K562 (cell line): ENCODE measurements at regions not wholly inside any gene's neighbourhood (a gene's known extent, or its start where the extent isn't known, plus 50 kb on each side); places are given as distances from the start of the nearest gene placed in this dataset.

Source experiments
- ATAC-seq: fragments of 200-7000 bp; cut with Tn5 transposase; 3 replicates; pipeline ENCODE4 v1.9.1; 2020; ENCODE audit warnings: moderate library complexity
- BruUV-seq: library from RNA; stranded (reverse); fragments of 400-500 nt; replicated peaks from 2 replicates; lab custom pipeline; 2021; lab: Mats Ljungman, UMichigan
- CTCF ChIA-PET: fragments of 300-600 bp; formaldehyde crosslinking; extraction: SDS; loops from one replicate; lab custom pipeline; 2021; ENCODE audit warnings: low intra/inter-chr PET ratio; lab: Yijun Ruan, JAX
- POLR2A ChIA-PET: fragments of 300-600, 350-650 bp; sonication (Branson Sonifier 250); formaldehyde crosslinking; extraction: SDS; loops from one replicate; lab custom pipeline; 2021; ENCODE audit warnings: antibody characterized with exemption, inconsistent platforms; lab: Yijun Ruan, JAX
- DNase-seq, 4 experiments: peaks; one replicate each; pipeline versions ENCODE4 v3.0.0 to v3.0.0-alpha.2; 2011 to 2018; ENCODE audit warnings: low spot score in 3 of 4, mixed read lengths in 3 of 4; ENCODE audit errors: extremely low read depth in 1 of 4
- FAIRE-seq: peaks from 2 replicates; lab custom pipeline; 2011; peaks lifted over from hg19 to GRCh38; lab: Jason Lieb, UNC
- H2AFZ ChIP-seq: 2 replicates; pipeline ENCODE4 v1.6.0; 2011; ENCODE audit warnings: low read depth, low read length, control low read depth, inconsistent platforms
- H3K27ac ChIP-seq: fragments of 200-600 bp; 3 replicates; pipeline ENCODE4 v1.8.0; 2011; ENCODE audit warnings: low read depth, mild to moderate bottlenecking, control low read depth, inconsistent platforms, low read length, moderate library complexity, mixed read lengths; ENCODE audit errors: extremely low read depth
- H3K27me3 ChIP-seq, 2 experiments: fragments of 300-600 bp in 1 of 2; 2 replicates in 1 of 2; 3 replicates in 1 of 2; pipeline versions ENCODE4 v1.6.0 to v1.8.0; 2011; ENCODE audit warnings: inconsistent platforms in 2 of 2, low read length in 2 of 2, mild to moderate bottlenecking in 1 of 2, mixed read lengths in 1 of 2, moderate library complexity in 1 of 2; ENCODE audit not compliant: control insufficient read depth in 2 of 2, insufficient read depth in 2 of 2
- H3K36me3 ChIP-seq: fragments of 300-600 bp; 3 replicates; pipeline ENCODE4 v1.8.0; 2011; ENCODE audit warnings: mild to moderate bottlenecking, low read length, inconsistent platforms; ENCODE audit not compliant: control insufficient read depth, insufficient read depth
- H3K4me1 ChIP-seq, 2 experiments: fragments of 200-600 bp in 1 of 2; replicated peaks in 1 of 2; 2 replicates in 1 of 2; 3 replicates in 1 of 2; pipeline versions ENCODE4 v1.5.1 to v1.8.0; 2011; ENCODE audit warnings: inconsistent platforms in 2 of 2, low read length in 2 of 2, mild to moderate bottlenecking in 1 of 2, mixed read lengths in 1 of 2, moderate library complexity in 1 of 2; ENCODE audit not compliant: control insufficient read depth in 2 of 2, insufficient read depth in 2 of 2
- H3K4me2 ChIP-seq: 2 replicates; pipeline ENCODE4 v1.6.1; 2011; ENCODE audit warnings: low read length, control low read depth, inconsistent platforms, mixed read lengths; ENCODE audit not compliant: insufficient read depth
- H3K4me3 ChIP-seq: fragments of 200-600 bp; sonication (generic), shearing (Covaris generic); 2 replicates; pipeline ENCODE4 v1.5.1; 2016; ENCODE audit warnings: control low read depth, inconsistent platforms
- H3K79me2 ChIP-seq: fragments of 200-600 bp; 3 replicates; pipeline ENCODE4 v1.8.0; 2011; ENCODE audit warnings: low read length, inconsistent platforms; ENCODE audit not compliant: control insufficient read depth, insufficient read depth
- H3K9ac ChIP-seq, 2 experiments: 2 replicates each; pipeline versions ENCODE4 v1.6.0 to v1.6.1; 2011; ENCODE audit warnings: low read depth in 2 of 2, low read length in 2 of 2, control low read depth in 1 of 2, inconsistent platforms in 1 of 2, mild to moderate bottlenecking in 1 of 2, mixed read lengths in 1 of 2; ENCODE audit not compliant: insufficient read depth in 1 of 2
- H3K9me1 ChIP-seq: one replicate; pipeline ENCODE4 v1.6.0; 2011; ENCODE audit warnings: inconsistent platforms, mild to moderate bottlenecking, low read length, moderate library complexity; ENCODE audit not compliant: control insufficient read depth, insufficient read depth
- H3K9me3 ChIP-seq: replicated peaks from 2 replicates; pipeline ENCODE4 v1.5.1; 2011; ENCODE audit warnings: low read depth, low read length, inconsistent platforms; ENCODE audit not compliant: control insufficient read depth, insufficient read depth
- H4K20me1 ChIP-seq: replicated peaks from 2 replicates; pipeline ENCODE4 v1.6.1; 2011; ENCODE audit warnings: low read length, inconsistent platforms, mixed read lengths; ENCODE audit not compliant: control insufficient read depth, insufficient read depth
- ATF7 ChIP-seq: fragments of 450-650 bp; IDR thresholded peaks from 2 replicates; pipeline ENCODE4 v1.7.1; 2014; ENCODE audit warnings: mild to moderate bottlenecking, moderate library complexity
- CREM ChIP-seq: IDR thresholded peaks from 2 replicates; pipeline ENCODE4 v1.6.1; 2014; ENCODE audit warnings: antibody characterized with exemption, low read depth
- E2F8 ChIP-seq: fragments of 450-650 bp; IDR thresholded peaks from 2 replicates; pipeline ENCODE4 v1.7.1; 2018; ENCODE audit warnings: mild to moderate bottlenecking, low read depth; ENCODE audit not compliant: partially characterized antibody
- EP300 ChIP-seq: IDR thresholded peaks from 2 replicates; pipeline ENCODE4 v1.6.1; 2012; ENCODE audit warnings: low read length, improper control_type of control experiment
- GATAD2B ChIP-seq: fragments of 450-650 bp; IDR thresholded peaks from 2 replicates; pipeline ENCODE4 v1.6.1; 2017; ENCODE audit warnings: mild to moderate bottlenecking, borderline replicate concordance
- HDGF ChIP-seq: fragments of 450-650 bp; IDR thresholded peaks from 2 replicates; pipeline ENCODE4 v1.6.1; 2016
- NR2C2 ChIP-seq, 2 experiments: fragments of 200-800 bp in 1 of 2; sonication (Bioruptor generic) in 1 of 2; sonication (generic) in 1 of 2; formaldehyde crosslinking in 1 of 2; IDR thresholded peaks; 2 replicates each; pipeline versions ENCODE4 v1.6.1 to v1.8.0; 2016 to 2022; ENCODE audit warnings: mild to moderate bottlenecking in 1 of 2, missing compliant biosample characterization in 1 of 2, missing genetic modification characterization in 1 of 2, missing genetic modification reagents in 1 of 2
- POLR2B ChIP-seq: fragments of 450-650 bp; IDR thresholded peaks from 2 replicates; pipeline ENCODE4 v1.6.1; 2018; ENCODE audit warnings: low read depth; ENCODE audit not compliant: partially characterized antibody
- SAFB2 ChIP-seq: fragments of 200-400 bp; formaldehyde crosslinking; IDR thresholded peaks from 2 replicates; pipeline ENCODE4 v1.6.1; 2018; ENCODE audit warnings: borderline replicate concordance, low read length, low read depth, moderate library complexity; ENCODE audit not compliant: severe bottlenecking
- TAL1 ChIP-seq: fragments of 450-650 bp; IDR thresholded peaks from 2 replicates; pipeline ENCODE4 v1.6.1; 2016; ENCODE audit warnings: mild to moderate bottlenecking
- ZFX ChIP-seq: sonication (generic); formaldehyde crosslinking; IDR thresholded peaks from 2 replicates; pipeline ENCODE4 v1.8.0; 2022; ENCODE audit warnings: mild to moderate bottlenecking, missing genetic modification reagents, moderate library complexity
- ZNF174 ChIP-seq: fragments of 250-450 bp; sonication (Bioruptor Pico); IDR thresholded peaks from 2 replicates; pipeline ENCODE4 v1.4.0; 2020; ENCODE audit warnings: mild to moderate bottlenecking
- ZNF217 ChIP-seq: sonication (generic); formaldehyde crosslinking; IDR thresholded peaks from 2 replicates; pipeline ENCODE4 v1.8.0; 2022; ENCODE audit warnings: mild to moderate bottlenecking, missing genetic modification reagents
- ZNF232 ChIP-seq: sonication (generic); formaldehyde crosslinking; IDR thresholded peaks from 2 replicates; pipeline ENCODE4 v1.8.0; 2022; ENCODE audit warnings: mild to moderate bottlenecking, missing genetic modification reagents
- ZNF316 ChIP-seq: fragments of 450-650 bp; IDR thresholded peaks from 2 replicates; pipeline ENCODE4 v1.6.1; 2016
- ZNF449 ChIP-seq: fragments of 250-450 bp; sonication (Bioruptor Pico); IDR thresholded peaks from 2 replicates; pipeline ENCODE4 v1.8.0; 2022; ENCODE audit warnings: moderate library complexity, mild to moderate bottlenecking, inconsistent platforms
- WGBS: fragments of 100-300 bp; shearing (Covaris generic); methylation state at CpG from one replicate; pipeline ENCODE4 v1.1.6; 2016; ENCODE audit warnings: low coverage, mixed read lengths; ENCODE audit not compliant: insufficient coverage; ENCODE audit errors: missing lambda C conversion rate; 5-methylcytosine and 5-hydroxymethylcytosine counted together
- in situ Hi-C: fragments of 300-500 bp; cut with MboI; formaldehyde crosslinking; loops from 4 replicates; pipeline ENCODE4 v1.15.0; 2018; ENCODE audit warnings: inconsistent platforms, mixed read lengths
- intact Hi-C: fragments of 100-400 bp; cut with micrococcal nuclease; formaldehyde crosslinking; loops from 2 replicates; pipeline ENCODE4 v1.14.2; 2022

GRCh38 chr5:133739181-133739780 is 126.9 kb upstream of the FSTL4 start:
- H3K9me3 ChIP-seq: no peaks in the 10 kb centered on the region
- no peaks in the 10 kb centered on the region for H3K4me1 ChIP-seq
- no peak overlapping the region for H3K9ac ChIP-seq
- DNase-seq: no peak
- no peak for FAIRE-seq
- CTCF ChIA-PET: no interaction called here
- in situ Hi-C loops (no loop called here), intact Hi-C loops (loop anchor here (5.0 kb wide), 1 partner anchor 203 kb away; no protein-coding TSS in a partner anchor)
- H4K20me1 ChIP-seq: no peaks in the 10 kb centered on the region
- no TSS peak for BruUV-seq
- TF ChIP-seq NR2C2 (CRISPR knock-in tag; IDR thresholded peaks at IDR 0.05): no peak
- no peak for TF ChIP-seq NR2C2 (tag; IDR thresholded peaks at IDR 0.05)
- TF ChIP-seq GATAD2B: no peak
- TF ChIP-seq ZNF232 (CRISPR knock-in tag): no peak
- no peak for TF ChIP-seq EP300
- TF ChIP-seq POLR2B: no peak
- no peak for TF ChIP-seq ZNF217 (CRISPR knock-in tag)
- no peak for TF ChIP-seq E2F8
- no peak for TF ChIP-seq SAFB2
- no peak for TF ChIP-seq ZFX (CRISPR knock-in tag)
- no peak for TF ChIP-seq TAL1
- TF ChIP-seq CREM: peak; percentile 37; the same call in 1 of the 2 replicates
- TF ChIP-seq ZNF449 (CRISPR knock-in tag): no peak
- TF ChIP-seq HDGF: no peak
- no peak for TF ChIP-seq ZNF174 (CRISPR knock-in tag)
- TF ChIP-seq ZNF316: 0 out of 2 replicates have a peak, but pooled peaks have one; percentile 7
- no peak for TF ChIP-seq ATF7
- ATAC-seq: no peak
- H3K27ac ChIP-seq: no peak overlapping the region
- H3K79me2 ChIP-seq: no peaks in the 10 kb centered on the region
- 7% methylated on average over 10 of the region's 10 CpGs for WGBS
- H3K9me1 ChIP-seq: no peaks in the 10 kb centered on the region
- H3K36me3 ChIP-seq: no peaks in the 10 kb centered on the region
- no peak overlapping the region for H2AFZ ChIP-seq
- H3K4me3 ChIP-seq: no peak overlapping the region
- no peak overlapping the region for H3K4me2 ChIP-seq
- POLR2A ChIA-PET: no interaction called here
- H3K27me3 ChIP-seq: peaks cover 3 to 24% of the 10 kb centered on the region in 2 experiments; a peak in 4 of 5 replicates
